K562 (cell line): ENCODE measurements at regions not wholly inside any gene's neighbourhood (a gene's known extent, or its start where the extent isn't known, plus 50 kb on each side); places are given as distances from the start of the nearest gene placed in this dataset.

Experiments used
- ATAC-seq: fragments of 200-7000 bp; cut with Tn5 transposase; 3 replicates; pipeline ENCODE4 v1.9.1; 2020; ENCODE audit warnings: moderate library complexity
- BruUV-seq: library from RNA; stranded (reverse); fragments of 400-500 nt; replicated peaks from 2 replicates; lab custom pipeline; 2021; lab: Mats Ljungman, UMichigan
- CTCF ChIA-PET: fragments of 300-600 bp; formaldehyde crosslinking; extraction: SDS; loops from one replicate; lab custom pipeline; 2021; ENCODE audit warnings: low intra/inter-chr PET ratio; lab: Yijun Ruan, JAX
- POLR2A ChIA-PET: fragments of 300-600, 350-650 bp; sonication (Branson Sonifier 250); formaldehyde crosslinking; extraction: SDS; loops from one replicate; lab custom pipeline; 2021; ENCODE audit warnings: antibody characterized with exemption, inconsistent platforms; lab: Yijun Ruan, JAX
- DNase-seq, 4 experiments: peaks; one replicate each; pipeline versions ENCODE4 v3.0.0 to v3.0.0-alpha.2; 2011 to 2018; ENCODE audit warnings: low spot score in 3 of 4, mixed read lengths in 3 of 4; ENCODE audit errors: extremely low read depth in 1 of 4
- FAIRE-seq: peaks from 2 replicates; lab custom pipeline; 2011; peaks lifted over from hg19 to GRCh38; lab: Jason Lieb, UNC
- H2AFZ ChIP-seq: 2 replicates; pipeline ENCODE4 v1.6.0; 2011; ENCODE audit warnings: low read depth, low read length, control low read depth, inconsistent platforms
- H3K27ac ChIP-seq: fragments of 200-600 bp; 3 replicates; pipeline ENCODE4 v1.8.0; 2011; ENCODE audit warnings: low read depth, mild to moderate bottlenecking, control low read depth, inconsistent platforms, low read length, moderate library complexity, mixed read lengths; ENCODE audit errors: extremely low read depth
- H3K27me3 ChIP-seq, 2 experiments: fragments of 300-600 bp in 1 of 2; 2 replicates in 1 of 2; 3 replicates in 1 of 2; pipeline versions ENCODE4 v1.6.0 to v1.8.0; 2011; ENCODE audit warnings: inconsistent platforms in 2 of 2, low read length in 2 of 2, mild to moderate bottlenecking in 1 of 2, mixed read lengths in 1 of 2, moderate library complexity in 1 of 2; ENCODE audit not compliant: control insufficient read depth in 2 of 2, insufficient read depth in 2 of 2
- H3K36me3 ChIP-seq: fragments of 300-600 bp; 3 replicates; pipeline ENCODE4 v1.8.0; 2011; ENCODE audit warnings: mild to moderate bottlenecking, low read length, inconsistent platforms; ENCODE audit not compliant: control insufficient read depth, insufficient read depth
- H3K4me1 ChIP-seq, 2 experiments: fragments of 200-600 bp in 1 of 2; replicated peaks in 1 of 2; 2 replicates in 1 of 2; 3 replicates in 1 of 2; pipeline versions ENCODE4 v1.5.1 to v1.8.0; 2011; ENCODE audit warnings: inconsistent platforms in 2 of 2, low read length in 2 of 2, mild to moderate bottlenecking in 1 of 2, mixed read lengths in 1 of 2, moderate library complexity in 1 of 2; ENCODE audit not compliant: control insufficient read depth in 2 of 2, insufficient read depth in 2 of 2
- H3K4me2 ChIP-seq: 2 replicates; pipeline ENCODE4 v1.6.1; 2011; ENCODE audit warnings: low read length, control low read depth, inconsistent platforms, mixed read lengths; ENCODE audit not compliant: insufficient read depth
- H3K4me3 ChIP-seq: fragments of 200-600 bp; sonication (generic), shearing (Covaris generic); 2 replicates; pipeline ENCODE4 v1.5.1; 2016; ENCODE audit warnings: control low read depth, inconsistent platforms
- H3K79me2 ChIP-seq: fragments of 200-600 bp; 3 replicates; pipeline ENCODE4 v1.8.0; 2011; ENCODE audit warnings: low read length, inconsistent platforms; ENCODE audit not compliant: control insufficient read depth, insufficient read depth
- H3K9ac ChIP-seq, 2 experiments: 2 replicates each; pipeline versions ENCODE4 v1.6.0 to v1.6.1; 2011; ENCODE audit warnings: low read depth in 2 of 2, low read length in 2 of 2, control low read depth in 1 of 2, inconsistent platforms in 1 of 2, mild to moderate bottlenecking in 1 of 2, mixed read lengths in 1 of 2; ENCODE audit not compliant: insufficient read depth in 1 of 2
- H3K9me1 ChIP-seq: one replicate; pipeline ENCODE4 v1.6.0; 2011; ENCODE audit warnings: inconsistent platforms, mild to moderate bottlenecking, low read length, moderate library complexity; ENCODE audit not compliant: control insufficient read depth, insufficient read depth
- H3K9me3 ChIP-seq: replicated peaks from 2 replicates; pipeline ENCODE4 v1.5.1; 2011; ENCODE audit warnings: low read depth, low read length, inconsistent platforms; ENCODE audit not compliant: control insufficient read depth, insufficient read depth
- H4K20me1 ChIP-seq: replicated peaks from 2 replicates; pipeline ENCODE4 v1.6.1; 2011; ENCODE audit warnings: low read length, inconsistent platforms, mixed read lengths; ENCODE audit not compliant: control insufficient read depth, insufficient read depth
- RAD21 ChIP-seq, 2 experiments: fragments of 250-450 bp in 1 of 2; fragments of 450-650 bp in 1 of 2; sonication (Bioruptor Pico) in 1 of 2; formaldehyde crosslinking in 1 of 2; IDR thresholded peaks in 1 of 2; conservative IDR thresholded peaks in 1 of 2; 2 replicates each; pipeline versions ENCODE4 v1.4.0 to v1.8.0; 2020 to 2022; ENCODE audit warnings: mild to moderate bottlenecking in 2 of 2, moderate library complexity in 1 of 2
- TAF15 ChIP-seq: fragments of 200-400 bp; formaldehyde crosslinking; IDR thresholded peaks from 2 replicates; pipeline ENCODE4 v1.6.1; 2017; ENCODE audit warnings: mild to moderate bottlenecking, low read depth, low read length, moderate library complexity
- ZNF197 ChIP-seq: fragments of 200-800 bp; sonication (Bioruptor generic); IDR thresholded peaks from 2 replicates; pipeline ENCODE4 v1.6.1; 2016; ENCODE audit warnings: low read depth, missing genetic modification characterization, missing compliant biosample characterization
- ZNF263 ChIP-seq: sonication (generic); formaldehyde crosslinking; IDR thresholded peaks from 2 replicates; pipeline ENCODE4 v1.8.0; 2022; ENCODE audit warnings: mild to moderate bottlenecking, missing genetic modification reagents, borderline replicate concordance
- ZNF311 ChIP-seq: fragments of 250-450 bp; sonication (Bioruptor Pico); IDR thresholded peaks from 2 replicates; pipeline ENCODE4 v1.4.0; 2020; ENCODE audit warnings: mild to moderate bottlenecking, moderate library complexity
- WGBS: fragments of 100-300 bp; shearing (Covaris generic); methylation state at CpG from one replicate; pipeline ENCODE4 v1.1.6; 2016; ENCODE audit warnings: low coverage, mixed read lengths; ENCODE audit not compliant: insufficient coverage; ENCODE audit errors: missing lambda C conversion rate; 5-methylcytosine and 5-hydroxymethylcytosine counted together
- in situ Hi-C: fragments of 300-500 bp; cut with MboI; formaldehyde crosslinking; loops from 4 replicates; pipeline ENCODE4 v1.15.0; 2018; ENCODE audit warnings: inconsistent platforms, mixed read lengths
- intact Hi-C: fragments of 100-400 bp; cut with micrococcal nuclease; formaldehyde crosslinking; loops from 2 replicates; pipeline ENCODE4 v1.14.2; 2022

DNA sequence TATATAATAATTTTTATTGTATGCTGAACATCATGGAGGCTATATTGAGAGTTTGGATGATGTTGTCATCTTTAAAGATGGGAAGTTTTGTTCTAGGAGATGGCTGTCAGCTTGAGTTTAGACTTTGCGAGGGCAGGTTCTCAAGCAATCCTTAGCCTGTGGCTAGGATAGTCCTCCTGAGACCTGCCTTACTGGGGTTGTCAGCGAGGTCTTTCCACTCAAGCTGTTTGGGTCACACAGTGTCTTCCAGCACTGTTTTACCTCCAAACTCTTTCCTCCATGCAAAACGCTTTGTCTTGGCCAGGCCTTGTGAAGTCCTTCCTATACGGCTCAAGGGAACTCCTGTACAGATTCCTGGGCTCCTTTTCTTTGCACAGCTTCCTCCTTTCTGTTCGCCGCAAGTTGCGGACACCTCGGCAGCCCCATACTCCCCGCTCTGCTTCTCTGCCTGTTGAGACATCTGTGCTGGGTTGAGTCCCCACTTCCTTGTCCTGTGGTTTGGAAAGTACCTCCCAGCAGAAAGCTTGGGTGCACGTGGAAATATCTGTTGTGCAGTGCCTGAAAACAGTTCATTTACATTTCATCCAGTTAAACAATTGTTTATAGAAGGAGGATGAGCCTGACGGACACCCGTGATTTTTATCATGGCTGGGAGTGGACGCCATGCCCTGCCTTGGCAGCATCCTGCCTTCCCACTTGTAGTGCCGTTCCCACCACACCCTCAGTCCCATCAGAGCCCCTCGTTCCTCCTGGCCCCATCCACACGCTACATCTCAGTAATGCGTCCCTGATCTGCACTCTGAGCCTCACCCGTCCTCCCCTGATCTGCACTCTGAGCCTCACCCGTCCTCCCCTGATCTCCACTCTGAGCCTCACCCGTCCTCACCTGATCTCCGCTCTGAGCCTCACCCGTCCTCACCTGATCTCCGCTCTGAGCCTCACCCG is 55.0 kb upstream of the CBFA2T3 start:
- Histone ChIP-seq H3K27me3 (peaks cover 3 to 10% of the 10 kb centered on the region in 2 experiments; a peak in 4 of 5 replicates), H3K4me1 (peaks cover 17 to 36% of the 10 kb centered on the region in 2 experiments; a peak in 4 of 5 replicates)
- POLR2A ChIA-PET: interaction anchor here (0.6 kb wide), 1 partner anchor 24 kb away, joined by 3 read pairs; no protein-coding TSS in a partner anchor
- peak; percentile 50; the same call in 1 of the 2 replicates for TF ChIP-seq ZNF263 (CRISPR knock-in tag)
- no peak for TF ChIP-seq ZNF311 (CRISPR knock-in tag)
- TF ChIP-seq RAD21 (CRISPR knock-in tag; conservative IDR thresholded peaks at IDR 0.05 in 1 of 2, IDR thresholded peaks at IDR 0.05 in 1 of 2): no peak
- no peak for TF ChIP-seq ZNF197 (CRISPR knock-in tag)
- TF ChIP-seq TAF15: no peak
- TF ChIP-seq, all 486 proteins: peak for 1
- in situ Hi-C loops: no loop called here
- Histone ChIP-seq H3K36me3 (no peaks in the 10 kb centered on the region), H4K20me1 (0 out of 2 replicates have a peak, but pooled peaks cover under 1% of the 10 kb centered on the region), H3K9ac (no peak overlapping the region), H3K27ac (no peak overlapping the region), H3K9me1 (no peaks in the 10 kb centered on the region), H3K9me3 (peaks cover 5% of the 10 kb centered on the region), H3K79me2 (no peaks in the 10 kb centered on the region), H3K4me2 (no peak overlapping the region), H2AFZ (no peak overlapping the region), H3K4me3 (no peak overlapping the region)
- CTCF ChIA-PET: no interaction called here
- no TSS peak for BruUV-seq
- no peak for FAIRE-seq
- 44% methylated on average over 24 of the region's 24 CpGs for WGBS
- DNase-seq: no peak
- ATAC-seq: no peak
- intact Hi-C loops: no loop called here
